ENCODE measurements at regions not wholly inside any gene's neighbourhood (a gene's known extent, or its start where the extent isn't known, plus 50 kb on each side); places are given as distances from the start of the nearest gene placed in this dataset.

- TF ChIP-seq CTCF (IDR thresholded peaks at IDR 0.05; ENCODE audit: unreplicated experiment in 3 of 3): no peak
- no peaks in the 10 kb centered on the region for H3K27me3 Mint-ChIP-seq (ENCODE audit: low read depth)
- no peak overlapping the region for H3K4me3 Mint-ChIP-seq
- peaks cover 20% of the 10 kb centered on the region for H3K4me1 Mint-ChIP-seq
- no peak overlapping the region for H3K27ac Mint-ChIP-seq
- no peaks in the 10 kb centered on the region for H3K36me3 Mint-ChIP-seq (ENCODE audit: low read depth)
- no peaks in the 10 kb centered on the region for H3K9me3 Mint-ChIP-seq
Observed at GRCh38 chr1:69284508-69284907, 283.2 kb upstream of the LRRC7 start.

- peak overlapping the region in 1 of 3 experiments; percentile 72 for H3K27ac Mint-ChIP-seq
- peaks cover 19% of the 10 kb centered on the region for H3K4me1 Mint-ChIP-seq
- H3K36me3 Mint-ChIP-seq (ENCODE audit: low read depth): no peaks in the 10 kb centered on the region
- no peaks in the 10 kb centered on the region for H3K9me3 Mint-ChIP-seq
- peaks cover under 1% of the 10 kb centered on the region for H3K27me3 Mint-ChIP-seq (ENCODE audit: low read depth)
- TF ChIP-seq CTCF (IDR thresholded peaks at IDR 0.05; ENCODE audit: unreplicated experiment in 3 of 3): no peak
- H3K4me3 Mint-ChIP-seq: no peak overlapping the region
Observed at GRCh38 chr1:69288416-69288815, 279.3 kb upstream of the LRRC7 start.

GRCh38 chr1:69290291-69290690, 277.4 kb upstream of the LRRC7 start:
- no peak overlapping the region for H3K27ac Mint-ChIP-seq
- H3K4me3 Mint-ChIP-seq: no peak overlapping the region
- no peaks in the 10 kb centered on the region for H3K36me3 Mint-ChIP-seq (ENCODE audit: low read depth)
- peaks cover 20% of the 10 kb centered on the region for H3K4me1 Mint-ChIP-seq
- TF ChIP-seq CTCF (IDR thresholded peaks at IDR 0.05; ENCODE audit: unreplicated experiment in 3 of 3): no peak
- no peaks in the 10 kb centered on the region for H3K9me3 Mint-ChIP-seq
- H3K27me3 Mint-ChIP-seq (ENCODE audit: low read depth): peaks cover 4% of the 10 kb centered on the region

GRCh38 chr1:69291541-69291940, 276.2 kb upstream of the LRRC7 start:
- no peak for TF ChIP-seq CTCF (IDR thresholded peaks at IDR 0.05; ENCODE audit: unreplicated experiment in 3 of 3)
- Mint-ChIP-seq H3K9me3 (no peaks in the 10 kb centered on the region), H3K36me3 (ENCODE audit: low read depth) (no peaks in the 10 kb centered on the region), H3K27me3 (ENCODE audit: low read depth) (peaks cover 4% of the 10 kb centered on the region), H3K4me1 (peaks cover 20% of the 10 kb centered on the region), H3K27ac (no peak overlapping the region), H3K4me3 (no peak overlapping the region)

GRCh38 chr1:69292833-69293232, 274.9 kb upstream of the LRRC7 start:
- Mint-ChIP-seq H3K27me3 (ENCODE audit: low read depth) (peaks cover 4% of the 10 kb centered on the region), H3K4me1 (peaks cover 14% of the 10 kb centered on the region), H3K9me3 (no peaks in the 10 kb centered on the region), H3K36me3 (ENCODE audit: low read depth) (no peaks in the 10 kb centered on the region), H3K27ac (no peak overlapping the region), H3K4me3 (no peak overlapping the region)
- no peak for TF ChIP-seq CTCF (IDR thresholded peaks at IDR 0.05; ENCODE audit: unreplicated experiment in 3 of 3)

GRCh38 chr1:69294171-69294570, 273.6 kb upstream of the LRRC7 start:
- Mint-ChIP-seq H3K36me3 (ENCODE audit: low read depth) (no peaks in the 10 kb centered on the region), H3K4me1 (peaks cover 7% of the 10 kb centered on the region), H3K27ac (no peak overlapping the region), H3K4me3 (no peak overlapping the region), H3K9me3 (peaks cover 3% of the 10 kb centered on the region), H3K27me3 (ENCODE audit: low read depth) (peaks cover 4% of the 10 kb centered on the region)
- TF ChIP-seq CTCF (IDR thresholded peaks at IDR 0.05; ENCODE audit: unreplicated experiment in 3 of 3): no peak

All from nephron (organoid).